HG03432 (cell line): ENCODE measurements at regions not wholly inside any gene's neighbourhood (a gene's known extent, or its start where the extent isn't known, plus 50 kb on each side); places are given as distances from the start of the nearest gene placed in this dataset.

ENCODE experiments used
- ATAC-seq: cut with Tn5 transposase; IDR thresholded peaks from one replicate; pipeline ENCODE4 v1.9.1; 2021; ENCODE audit warnings: mild to moderate bottlenecking, moderate library complexity; ENCODE audit not compliant: unreplicated experiment

- ATAC-seq = no peak
Measured at GRCh38 chr9:14967450-14968321, 57.5 kb upstream of the FREM1 start.

GRCh38 chr9:14962193-14962882 is 52.1 kb upstream of the FREM1 start:
- ATAC-seq = no peak

- no peak for ATAC-seq
Measured at GRCh38 chr9:14961372-14962068, 51.3 kb upstream of the FREM1 start.

- no peak for ATAC-seq
Measured at GRCh38 chr9:14960881-14961280, 50.7 kb upstream of the FREM1 start.
